ENCODE measurements at regions not wholly inside any gene's neighbourhood (a gene's known extent, or its start where the extent isn't known, plus 50 kb on each side); places are given as distances from the start of the nearest gene placed in this dataset.

DNA sequence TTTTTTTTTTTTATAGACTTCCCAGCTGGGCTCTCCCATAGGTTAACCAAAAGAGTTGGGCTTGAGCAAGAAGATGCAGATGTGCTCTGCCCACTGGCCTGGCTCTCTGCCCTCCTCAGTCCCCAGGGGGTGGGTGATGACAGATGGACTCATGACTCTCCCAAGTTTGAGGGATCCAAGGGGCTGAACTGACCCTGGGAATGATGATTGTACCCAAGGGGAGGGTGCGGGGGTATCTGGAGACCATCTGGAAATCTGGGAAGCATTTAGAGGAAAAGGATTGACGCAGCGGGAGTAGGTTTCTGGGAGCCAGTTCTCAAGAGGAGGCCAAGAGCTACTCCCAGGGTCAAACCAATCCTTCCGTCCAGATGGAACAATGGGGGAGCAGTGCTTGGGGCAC is 330.8 kb downstream of the CYP26B1 start:
- TF ChIP-seq, protein P1, sequence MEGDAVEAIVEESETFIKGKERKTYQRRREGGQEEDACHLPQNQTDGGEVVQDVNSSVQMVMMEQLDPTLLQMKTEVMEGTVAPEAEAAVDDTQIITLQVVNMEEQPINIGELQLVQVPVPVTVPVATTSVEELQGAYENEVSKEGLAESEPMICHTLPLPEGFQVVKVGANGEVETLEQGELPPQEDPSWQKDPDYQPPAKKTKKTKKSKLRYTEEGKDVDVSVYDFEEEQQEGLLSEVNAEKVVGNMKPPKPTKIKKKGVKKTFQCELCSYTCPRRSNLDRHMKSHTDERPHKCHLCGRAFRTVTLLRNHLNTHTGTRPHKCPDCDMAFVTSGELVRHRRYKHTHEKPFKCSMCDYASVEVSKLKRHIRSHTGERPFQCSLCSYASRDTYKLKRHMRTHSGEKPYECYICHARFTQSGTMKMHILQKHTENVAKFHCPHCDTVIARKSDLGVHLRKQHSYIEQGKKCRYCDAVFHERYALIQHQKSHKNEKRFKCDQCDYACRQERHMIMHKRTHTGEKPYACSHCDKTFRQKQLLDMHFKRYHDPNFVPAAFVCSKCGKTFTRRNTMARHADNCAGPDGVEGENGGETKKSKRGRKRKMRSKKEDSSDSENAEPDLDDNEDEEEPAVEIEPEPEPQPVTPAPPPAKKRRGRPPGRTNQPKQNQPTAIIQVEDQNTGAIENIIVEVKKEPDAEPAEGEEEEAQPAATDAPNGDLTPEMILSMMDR (IDR thresholded peaks at IDR 0.05), result no peak
- TF ChIP-seq, protein P2, sequence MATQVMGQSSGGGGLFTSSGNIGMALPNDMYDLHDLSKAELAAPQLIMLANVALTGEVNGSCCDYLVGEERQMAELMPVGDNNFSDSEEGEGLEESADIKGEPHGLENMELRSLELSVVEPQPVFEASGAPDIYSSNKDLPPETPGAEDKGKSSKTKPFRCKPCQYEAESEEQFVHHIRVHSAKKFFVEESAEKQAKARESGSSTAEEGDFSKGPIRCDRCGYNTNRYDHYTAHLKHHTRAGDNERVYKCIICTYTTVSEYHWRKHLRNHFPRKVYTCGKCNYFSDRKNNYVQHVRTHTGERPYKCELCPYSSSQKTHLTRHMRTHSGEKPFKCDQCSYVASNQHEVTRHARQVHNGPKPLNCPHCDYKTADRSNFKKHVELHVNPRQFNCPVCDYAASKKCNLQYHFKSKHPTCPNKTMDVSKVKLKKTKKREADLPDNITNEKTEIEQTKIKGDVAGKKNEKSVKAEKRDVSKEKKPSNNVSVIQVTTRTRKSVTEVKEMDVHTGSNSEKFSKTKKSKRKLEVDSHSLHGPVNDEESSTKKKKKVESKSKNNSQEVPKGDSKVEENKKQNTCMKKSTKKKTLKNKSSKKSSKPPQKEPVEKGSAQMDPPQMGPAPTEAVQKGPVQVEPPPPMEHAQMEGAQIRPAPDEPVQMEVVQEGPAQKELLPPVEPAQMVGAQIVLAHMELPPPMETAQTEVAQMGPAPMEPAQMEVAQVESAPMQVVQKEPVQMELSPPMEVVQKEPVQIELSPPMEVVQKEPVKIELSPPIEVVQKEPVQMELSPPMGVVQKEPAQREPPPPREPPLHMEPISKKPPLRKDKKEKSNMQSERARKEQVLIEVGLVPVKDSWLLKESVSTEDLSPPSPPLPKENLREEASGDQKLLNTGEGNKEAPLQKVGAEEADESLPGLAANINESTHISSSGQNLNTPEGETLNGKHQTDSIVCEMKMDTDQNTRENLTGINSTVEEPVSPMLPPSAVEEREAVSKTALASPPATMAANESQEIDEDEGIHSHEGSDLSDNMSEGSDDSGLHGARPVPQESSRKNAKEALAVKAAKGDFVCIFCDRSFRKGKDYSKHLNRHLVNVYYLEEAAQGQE (IDR thresholded peaks at IDR 0.05; ENCODE audit: insufficient read depth in 1 of 2, low read depth in 2 of 2, low read length in 1 of 2), result no peak
- TF ChIP-seq SIN3A (IDR thresholded peaks at IDR 0.05; ENCODE audit: borderline replicate concordance, insufficient read depth, low read depth, low read length) (no peak), POLR2AphosphoS5 (IDR thresholded peaks at IDR 0.05; ENCODE audit: low read depth, low read length) (no peak), TCF7L2 (IDR thresholded peaks at IDR 0.05; ENCODE audit: low read depth, low read length) (no peak)
